Left lung (tissue), 4 donors: ENCODE measurements at regions not wholly inside any gene's neighbourhood (a gene's known extent, or its start where the extent isn't known, plus 50 kb on each side); places are given as distances from the start of the nearest gene placed in this dataset.
A peak's percentile ranks its signal among the peaks of the same experiment; 100 is the strongest.

ENCODE experiments used
- ATAC-seq: fragments of 200-7000 bp; cut with Tn5 transposase; one replicate; pipeline ENCODE4 v1.9.1; 2020; ENCODE audit warnings: moderate library complexity
- DNase-seq, 4 donors: peaks; one replicate each; pipeline ENCODE4 v3.0.0-alpha.2; 2013 to 2020
- H3K27ac ChIP-seq, 2 donors: fragments of 200-600 bp; sonication (generic) in 1 of 2; one replicate each; pipeline versions ENCODE4 v1.5.0 to v1.8.0; 2020 to 2021
- H3K27me3 ChIP-seq, 2 donors: fragments of 200-600 bp; sonication (generic) in 1 of 2; one replicate each; pipeline versions ENCODE4 v1.5.0 to v1.8.0; 2020 to 2021
- H3K36me3 ChIP-seq, 2 donors: fragments of 200-600 bp; sonication (generic) in 1 of 2; one replicate each; pipeline versions ENCODE4 v1.5.0 to v1.8.0; 2020 to 2021
- H3K4me1 ChIP-seq, 2 donors: fragments of 200-600 bp; one replicate each; pipeline ENCODE4 v1.8.0; 2021
- H3K4me3 ChIP-seq, 2 donors: fragments of 200-600 bp; sonication (generic) in 1 of 2; one replicate each; pipeline versions ENCODE4 v1.5.0 to v1.8.0; 2020 to 2021; ENCODE audit warnings: mild to moderate bottlenecking in 1 of 2
- H3K9me3 ChIP-seq, 2 donors: fragments of 200-600 bp; sonication (generic) in 1 of 2; one replicate each; pipeline versions ENCODE4 v1.5.0 to v1.8.0; 2020 to 2021
- CTCF ChIP-seq, 2 donors: fragments of 200-600 bp; sonication (generic) in 1 of 2; IDR thresholded peaks; one replicate each; pipeline versions ENCODE4 v1.5.0 to v1.8.0; 2021; ENCODE audit warnings: antibody characterized with exemption in 2 of 2
- intact Hi-C, 2 donors: fragments of 100-400 bp; cut with DNase I; formaldehyde crosslinking; loops; one replicate each; pipeline versions ENCODE4 v1.11.2 to v1.14.2; 2022
- donor health status: DM: no; HTN: yes; CAD: no.
- donor health status: DM: no; HTN: no; CAD: no.

GRCh38 chr4:111849746-111850284 is 295.4 kb upstream of the FAM241A start:
- Histone ChIP-seq H3K4me1 (no peaks in the 10 kb centered on the region), H3K36me3 (no peaks in the 10 kb centered on the region), H3K27ac (no peak overlapping the region), H3K27me3 (no peaks in the 10 kb centered on the region), H3K4me3 (no peak overlapping the region), H3K9me3 (no peaks in the 10 kb centered on the region)
- intact Hi-C loops: no loop called here
- ATAC-seq: no peak
- no peak for DNase-seq
- no peak for TF ChIP-seq CTCF (IDR thresholded peaks at IDR 0.05)

- no peak overlapping the region for H3K4me3 ChIP-seq
- peak in 2 of 4 donors; percentile 12 to 43 for DNase-seq
- ATAC-seq: peak; percentile 82
- no peaks in the 10 kb centered on the region for H3K9me3 ChIP-seq
- H3K27me3 ChIP-seq: no peaks in the 10 kb centered on the region
- intact Hi-C loops: no loop called here
- H3K36me3 ChIP-seq: no peaks in the 10 kb centered on the region
- peak; percentile 24 to 37 for TF ChIP-seq CTCF (IDR thresholded peaks at IDR 0.05)
- H3K4me1 ChIP-seq: no peaks in the 10 kb centered on the region
- H3K27ac ChIP-seq: no peak overlapping the region
Measured at GRCh38 chr4:111854494-111855087, 290.7 kb upstream of the FAM241A start.

GRCh38 chr4:111855308-111855707 is 289.9 kb upstream of the FAM241A start:
- ATAC-seq: no peak
- Histone ChIP-seq H3K9me3 (no peaks in the 10 kb centered on the region), H3K27me3 (no peaks in the 10 kb centered on the region), H3K4me3 (no peak overlapping the region), H3K4me1 (no peaks in the 10 kb centered on the region), H3K27ac (no peak overlapping the region), H3K36me3 (no peaks in the 10 kb centered on the region)
- DNase-seq: no peak
- no peak for TF ChIP-seq CTCF (IDR thresholded peaks at IDR 0.05)
- intact Hi-C loops: no loop called here

- Histone ChIP-seq H3K9me3 (peaks cover 0 to 5% of the 10 kb centered on the region in 2 donors), H3K4me3 (no peak overlapping the region), H3K4me1 (no peaks in the 10 kb centered on the region), H3K27ac (no peak overlapping the region), H3K27me3 (no peaks in the 10 kb centered on the region), H3K36me3 (no peaks in the 10 kb centered on the region)
- no peak for TF ChIP-seq CTCF (IDR thresholded peaks at IDR 0.05)
- DNase-seq (no peak), ATAC-seq (no peak)
- intact Hi-C loops: no loop called here
Measured at GRCh38 chr4:111864066-111864465, 281.2 kb upstream of the FAM241A start.

- DNase-seq (no peak), ATAC-seq (no peak)
- Histone ChIP-seq H3K27me3 (no peaks in the 10 kb centered on the region), H3K4me3 (no peak overlapping the region), H3K9me3 (peaks cover 0 to 5% of the 10 kb centered on the region in 2 donors), H3K4me1 (no peaks in the 10 kb centered on the region), H3K27ac (no peak overlapping the region), H3K36me3 (no peaks in the 10 kb centered on the region)
- intact Hi-C loops: no loop called here
- TF ChIP-seq CTCF (IDR thresholded peaks at IDR 0.05): no peak
Measured at GRCh38 chr4:111869339-111869738, 275.9 kb upstream of the FAM241A start.
